DND-41 (cell line): ENCODE measurements at regions not wholly inside any gene's neighbourhood (a gene's known extent, or its start where the extent isn't known, plus 50 kb on each side); places are given as distances from the start of the nearest gene placed in this dataset.

Experiments used
- EZH2 ChIP-seq: IDR thresholded peaks from 3 replicates; pipeline ENCODE4 v1.6.1; 2012; ENCODE audit warnings: borderline replicate concordance, low read depth, mild to moderate bottlenecking, moderate library complexity, low read length, inconsistent platforms; ENCODE audit not compliant: severe bottlenecking
- TF ChIP-seq, protein P1 (sequence below): IDR thresholded peaks from 2 replicates; pipeline ENCODE4 v1.5.1; 2012; ENCODE audit warnings: borderline replicate concordance, low read length, moderate library complexity, mild to moderate bottlenecking; ENCODE audit not compliant: poor library complexity, severe bottlenecking; ENCODE audit errors: extremely low read depth

- TF ChIP-seq, protein P1, sequence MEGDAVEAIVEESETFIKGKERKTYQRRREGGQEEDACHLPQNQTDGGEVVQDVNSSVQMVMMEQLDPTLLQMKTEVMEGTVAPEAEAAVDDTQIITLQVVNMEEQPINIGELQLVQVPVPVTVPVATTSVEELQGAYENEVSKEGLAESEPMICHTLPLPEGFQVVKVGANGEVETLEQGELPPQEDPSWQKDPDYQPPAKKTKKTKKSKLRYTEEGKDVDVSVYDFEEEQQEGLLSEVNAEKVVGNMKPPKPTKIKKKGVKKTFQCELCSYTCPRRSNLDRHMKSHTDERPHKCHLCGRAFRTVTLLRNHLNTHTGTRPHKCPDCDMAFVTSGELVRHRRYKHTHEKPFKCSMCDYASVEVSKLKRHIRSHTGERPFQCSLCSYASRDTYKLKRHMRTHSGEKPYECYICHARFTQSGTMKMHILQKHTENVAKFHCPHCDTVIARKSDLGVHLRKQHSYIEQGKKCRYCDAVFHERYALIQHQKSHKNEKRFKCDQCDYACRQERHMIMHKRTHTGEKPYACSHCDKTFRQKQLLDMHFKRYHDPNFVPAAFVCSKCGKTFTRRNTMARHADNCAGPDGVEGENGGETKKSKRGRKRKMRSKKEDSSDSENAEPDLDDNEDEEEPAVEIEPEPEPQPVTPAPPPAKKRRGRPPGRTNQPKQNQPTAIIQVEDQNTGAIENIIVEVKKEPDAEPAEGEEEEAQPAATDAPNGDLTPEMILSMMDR = no peak
- no peak for TF ChIP-seq EZH2
Measured at GRCh38 chr2:183838295-183838694, 714.1 kb downstream of the NUP35 start.
